H1 (cell line): ENCODE measurements at regions not wholly inside any gene's neighbourhood (a gene's known extent, or its start where the extent isn't known, plus 50 kb on each side); places are given as distances from the start of the nearest gene placed in this dataset.

Source experiments
- CTCF ChIA-PET: fragments of 300-600 bp; sonication (Branson Sonifier 250); formaldehyde crosslinking; loops from one replicate; lab custom pipeline; 2021; ENCODE audit not compliant: partially characterized antibody; lab: Charles Lee
- POLR2A ChIA-PET: fragments of 300-600 bp; sonication (Branson Sonifier 250); formaldehyde crosslinking; loops from one replicate; lab custom pipeline; 2021; ENCODE audit warnings: inconsistent platforms; ENCODE audit not compliant: partially characterized antibody; lab: Charles Lee
- DNase-seq, 2 experiments: peaks; one replicate each; pipeline versions ENCODE4 v3.0.0 to v3.0.0-alpha.2; 2010 to 2022; ENCODE audit warnings: low spot score in 2 of 2, low read depth in 1 of 2, mixed read lengths in 1 of 2
- FAIRE-seq: peaks from 2 replicates; lab custom pipeline; 2011; peaks lifted over from hg19 to GRCh38; lab: Jason Lieb, UNC
- H2AFZ ChIP-seq: 2 replicates; pipeline ENCODE4 v1.8.1; 2012; ENCODE audit warnings: low read length, inconsistent platforms
- H2AK5ac ChIP-seq: 2 replicates; pipeline ENCODE4 v1.6.1; 2013; ENCODE audit warnings: low read depth, low read length
- H2BK120ac ChIP-seq: replicated peaks from 2 replicates; pipeline ENCODE3; 2013; ENCODE audit warnings: low read depth, low read length, inconsistent platforms
- H2BK12ac ChIP-seq: 2 replicates; pipeline ENCODE4 v1.6.1; 2013; ENCODE audit warnings: low read depth, low read length
- H2BK15ac ChIP-seq: 2 replicates; pipeline ENCODE4 v1.6.1; 2013; ENCODE audit warnings: low read length
- H2BK20ac ChIP-seq: 2 replicates; pipeline ENCODE4 v1.6.1; 2013; ENCODE audit warnings: low read length
- H2BK5ac ChIP-seq: 2 replicates; pipeline ENCODE4 v1.6.1; 2013; ENCODE audit warnings: low read depth, low read length
- H3K14ac ChIP-seq: 2 replicates; pipeline ENCODE4 v1.6.1; 2013; ENCODE audit warnings: inconsistent platforms; ENCODE audit not compliant: insufficient read length
- H3K18ac ChIP-seq: 2 replicates; pipeline ENCODE4 v1.6.1; 2013; ENCODE audit warnings: low read length; ENCODE audit errors: extremely low read depth
- H3K23ac ChIP-seq: 2 replicates; pipeline ENCODE4 v1.6.1; 2013; ENCODE audit warnings: inconsistent platforms; ENCODE audit not compliant: insufficient read length
- H3K23me2 ChIP-seq: 2 replicates; pipeline ENCODE4 v1.6.1; 2013; ENCODE audit warnings: low read depth, low read length
- H3K27ac ChIP-seq: 2 replicates; pipeline ENCODE4 v1.6.1; 2011; ENCODE audit warnings: low read depth, low read length, inconsistent platforms
- H3K27me3 ChIP-seq, 4 experiments: replicated peaks in 1 of 4; 1 replicate in 1 of 4; 2 replicates in 3 of 4; pipeline versions ENCODE4 v1.6.1 to v1.8.1; 2011 to 2013; ENCODE audit warnings: low read length in 3 of 4, mild to moderate bottlenecking in 3 of 4, inconsistent platforms in 2 of 4, mixed read lengths in 2 of 4, moderate library complexity in 1 of 4; ENCODE audit not compliant: control insufficient read depth in 3 of 4, insufficient read depth in 3 of 4; ENCODE audit errors: extremely low read depth in 1 of 4
- H3K36me3 ChIP-seq, 4 experiments: 2 replicates each; pipeline versions ENCODE4 v1.6.1 to v1.8.1; 2011 to 2013; ENCODE audit warnings: mild to moderate bottlenecking in 4 of 4, low read length in 3 of 4, moderate library complexity in 2 of 4, control low read depth in 1 of 4, inconsistent platforms in 1 of 4; ENCODE audit not compliant: insufficient read depth in 4 of 4, control insufficient read depth in 2 of 4
- H3K4ac ChIP-seq: replicated peaks from 2 replicates; pipeline ENCODE3; 2013; ENCODE audit warnings: low read length, low read depth, mixed read lengths, inconsistent platforms; ENCODE audit not compliant: insufficient read length
- H3K4me1 ChIP-seq, 4 experiments: replicated peaks in 1 of 4; 1 replicate in 1 of 4; 2 replicates in 3 of 4; pipeline versions ENCODE4 v1.6.1 to v1.8.1; 2011 to 2013; ENCODE audit warnings: low read length in 3 of 4, inconsistent platforms in 2 of 4, mixed read lengths in 1 of 4; ENCODE audit not compliant: insufficient read depth in 4 of 4, control insufficient read depth in 3 of 4
- H3K4me2 ChIP-seq, 2 experiments: 2 replicates each; pipeline versions ENCODE4 v1.6.1 to v1.8.1; 2011 to 2013; ENCODE audit warnings: low read depth in 2 of 2, low read length in 2 of 2, control low read depth in 1 of 2, inconsistent platforms in 1 of 2, mild to moderate bottlenecking in 1 of 2; ENCODE audit not compliant: insufficient read depth in 1 of 2
- H3K4me3 ChIP-seq, 4 experiments: fragments of 200-600, 300-600 bp in 1 of 4; sonication (generic), shearing (Covaris generic), sonication (Bioruptor Twin) in 1 of 4; 2 replicates each; pipeline versions ENCODE4 v1.5.1 to v1.8.1; 2011 to 2016; ENCODE audit warnings: low read length in 4 of 4, low read depth in 3 of 4, control low read depth in 2 of 4, inconsistent platforms in 2 of 4, mild to moderate bottlenecking in 2 of 4, mixed read lengths in 1 of 4, moderate library complexity in 1 of 4; ENCODE audit not compliant: insufficient read depth in 2 of 4; ENCODE audit errors: extremely low read depth in 1 of 4
- H3K56ac ChIP-seq: replicated peaks from 2 replicates; pipeline ENCODE3; 2013; ENCODE audit warnings: low read depth, mild to moderate bottlenecking, mixed read lengths, low read length, inconsistent platforms; ENCODE audit not compliant: insufficient read length
- H3K79me1 ChIP-seq: 2 replicates; pipeline ENCODE4 v1.6.1; 2013; ENCODE audit warnings: low read depth, low read length, control low read depth
- H3K79me2 ChIP-seq, 2 experiments: 2 replicates each; pipeline versions ENCODE4 v1.6.1 to v1.8.1; 2012 to 2013; ENCODE audit warnings: low read length in 2 of 2, mild to moderate bottlenecking in 2 of 2, inconsistent platforms in 1 of 2; ENCODE audit not compliant: insufficient read depth in 2 of 2, control insufficient read depth in 1 of 2
- H3K9ac ChIP-seq, 4 experiments: replicated peaks in 1 of 4; 1 replicate in 1 of 4; 2 replicates in 3 of 4; pipeline versions ENCODE4 v1.6.1 to v1.8.1; 2011 to 2013; ENCODE audit warnings: low read depth in 3 of 4, low read length in 3 of 4, control low read depth in 2 of 4, mild to moderate bottlenecking in 2 of 4, moderate library complexity in 2 of 4, inconsistent platforms in 1 of 4; ENCODE audit errors: extremely low read depth in 1 of 4
- H3K9me3 ChIP-seq, 2 experiments: 2 replicates each; pipeline versions ENCODE4 v1.6.1 to v1.8.1; 2012 to 2013; ENCODE audit warnings: mild to moderate bottlenecking in 2 of 2, moderate library complexity in 2 of 2, control low read depth in 1 of 2, inconsistent platforms in 1 of 2, low read depth in 1 of 2, low read length in 1 of 2, mixed read lengths in 1 of 2; ENCODE audit not compliant: insufficient read depth in 2 of 2
- H4K20me1 ChIP-seq, 2 experiments: replicated peaks in 1 of 2; 2 replicates each; pipeline versions ENCODE3 to v1.8.1; 2011 to 2013; ENCODE audit warnings: inconsistent platforms in 2 of 2, low read length in 2 of 2, mild to moderate bottlenecking in 1 of 2; ENCODE audit not compliant: insufficient read depth in 2 of 2, control insufficient read depth in 1 of 2
- H4K5ac ChIP-seq: 2 replicates; pipeline ENCODE4 v1.6.1; 2013; ENCODE audit warnings: low read length, low read depth, mixed read lengths, inconsistent platforms; ENCODE audit not compliant: insufficient read length
- H4K8ac ChIP-seq: 2 replicates; pipeline ENCODE4 v1.8.0; 2013; ENCODE audit warnings: mild to moderate bottlenecking, moderate library complexity, low read length, inconsistent platforms; ENCODE audit not compliant: insufficient read depth; ENCODE audit errors: extremely low read depth
- H4K91ac ChIP-seq: replicated peaks from 2 replicates; pipeline ENCODE3; 2013; ENCODE audit warnings: low read length, mixed read lengths, inconsistent platforms; ENCODE audit not compliant: insufficient read length
- JUND ChIP-seq: IDR thresholded peaks from 2 replicates; pipeline ENCODE4 v1.6.1; 2011; ENCODE audit warnings: mild to moderate bottlenecking, improper control_type of control experiment, low read length
- RAD21 ChIP-seq, 2 experiments: IDR thresholded peaks in 1 of 2; conservative IDR thresholded peaks in 1 of 2; 2 replicates each; pipeline ENCODE4 v1.6.1; 2011; ENCODE audit warnings: low read depth in 2 of 2, low read length in 2 of 2, improper control_type of control experiment in 1 of 2, inconsistent platforms in 1 of 2, mild to moderate bottlenecking in 1 of 2, moderate library complexity in 1 of 2
- whole genome bisulfite sequencing, 2 experiments: shearing (Covaris generic) in 1 of 2; methylation state at CpG; one replicate each; pipeline versions ENCODE4 v1.1.6 to v1.1.7; 2013 to 2015; ENCODE audit warnings: low lambda C conversion rate in 2 of 2, mixed read lengths in 2 of 2, inconsistent platforms in 1 of 2, low coverage in 1 of 2, missing lambda C conversion rate in 1 of 2; ENCODE audit not compliant: insufficient replicate concordance in 2 of 2, insufficient coverage in 1 of 2, insufficient read length in 1 of 2; ENCODE audit errors: extremely low coverage in 1 of 2, missing lambda C conversion rate in 1 of 2; 5-methylcytosine and 5-hydroxymethylcytosine counted together

DNA sequence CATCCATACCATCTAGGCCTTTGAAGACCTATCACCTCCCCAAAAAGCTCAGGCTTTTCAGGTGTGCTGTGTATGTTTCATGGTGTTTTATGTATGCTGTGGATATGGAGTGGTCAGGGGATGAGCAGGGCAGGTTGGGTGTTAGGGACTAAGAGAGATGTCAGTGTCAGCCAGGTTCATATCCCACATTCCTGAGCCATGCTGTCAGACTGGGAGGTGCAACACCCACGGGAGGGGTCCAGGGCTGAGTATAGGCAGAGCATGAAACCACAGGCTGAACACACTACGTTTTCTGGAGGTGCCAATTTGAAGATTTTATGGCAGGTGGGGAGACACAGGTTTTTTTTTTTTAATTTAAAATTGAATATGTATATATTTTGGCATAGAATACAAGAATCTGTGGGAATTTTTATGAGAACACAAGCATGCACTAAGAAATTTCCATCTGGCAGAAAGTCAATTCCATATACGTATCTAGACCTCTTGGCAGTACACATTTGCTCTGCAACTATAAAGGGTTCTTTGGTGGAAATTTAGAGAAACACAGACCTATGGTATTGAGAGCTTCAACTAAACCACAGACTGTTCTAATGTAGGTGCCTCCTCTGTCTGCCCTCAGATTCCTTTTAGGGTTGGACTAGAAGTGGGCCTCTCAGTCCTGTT, 101.9 kb upstream of the RNU6-1 start:
- no peak overlapping the region for H3K14ac ChIP-seq
- POLR2A ChIA-PET = no interaction called here
- TF ChIP-seq RAD21 (IDR thresholded peaks at IDR 0.05 in 1 of 2, conservative IDR thresholded peaks at IDR 0.05 in 1 of 2; ENCODE audit: low read depth in 2 of 2, low read length in 2 of 2) (no peak), JUND (peak; percentile 25; the same call in 1 of the 2 replicates)

More for the DNA sequence above, 101.9 kb upstream of the RNU6-1 start:
- Histone ChIP-seq H3K4me3 (no peak overlapping the region), H3K4me2 (no peak overlapping the region), H2BK12ac (no peak overlapping the region), H3K79me1 (no peaks in the 10 kb centered on the region), H2BK20ac (no peak overlapping the region), H2BK15ac (no peak overlapping the region), H3K36me3 (no peaks in the 10 kb centered on the region), H3K23ac (no peak overlapping the region), H2AFZ (no peak overlapping the region), H4K20me1 (no peaks in the 10 kb centered on the region), H3K4me1 (peaks cover 6 to 12% (median 7%) of the 10 kb centered on the region in 4 experiments; a peak in 4 of 7 replicates), H4K5ac (no peak overlapping the region), H2BK5ac (no peak overlapping the region), H3K23me2 (no peaks in the 10 kb centered on the region), H4K91ac (no peak overlapping the region), H2BK120ac (no peak overlapping the region), H3K27ac (no peak overlapping the region), H2AK5ac (no peak overlapping the region), H3K79me2 (no peaks in the 10 kb centered on the region), H3K9me3 (no peaks in the 10 kb centered on the region), H3K18ac (no peak overlapping the region), H3K4ac (no peak overlapping the region), H3K56ac (no peak overlapping the region), H3K27me3 (no peaks in the 10 kb centered on the region), H4K8ac (no peak overlapping the region), H3K9ac (no peak overlapping the region)
- CTCF ChIA-PET = interaction anchor here (0.7 kb wide), 1 partner anchor 26 kb away, joined by 3 read pairs; no protein-coding TSS in a partner anchor
- DNase-seq = no peak
- 89% methylated on average over 3 of the region's 3 CpGs; no CpG with 5 or more reads in 1 of the 2 experiments for WGBS, 2 experiments
- FAIRE-seq = no peak
